ENCODE measurements at regions not wholly inside any gene's neighbourhood (a gene's known extent, or its start where the extent isn't known, plus 50 kb on each side); places are given as distances from the start of the nearest gene placed in this dataset.

GRCh38 chr6:145551164-145551563 lies 184.2 kb downstream of the EPM2A start:
- no peak for TF ChIP-seq CTCF (IDR thresholded peaks at IDR 0.05)
- TF ChIP-seq MYBL2 (CRISPR knock-in tag; IDR thresholded peaks at IDR 0.05), result no peak
- no peak for TF ChIP-seq ELF4 (CRISPR knock-in tag; IDR thresholded peaks at IDR 0.05; ENCODE audit: low read depth)
- TF ChIP-seq USF1 (CRISPR knock-in tag; IDR thresholded peaks at IDR 0.05), result no peak
- TF ChIP-seq ATF2 (CRISPR knock-in tag; IDR thresholded peaks at IDR 0.05; ENCODE audit: borderline replicate concordance, low read depth), result no peak
- TF ChIP-seq USF2 (CRISPR knock-in tag; IDR thresholded peaks at IDR 0.05), result no peak
- no peak for TF ChIP-seq ARID4B (CRISPR knock-in tag; IDR thresholded peaks at IDR 0.05; ENCODE audit: borderline replicate concordance)
- no peak for TF ChIP-seq MAX (CRISPR knock-in tag; IDR thresholded peaks at IDR 0.05)
- TF ChIP-seq ATF1 (CRISPR knock-in tag; IDR thresholded peaks at IDR 0.05), result no peak

Data from WTC11 (cell line).